Calu3 (cell line): ENCODE measurements at regions not wholly inside any gene's neighbourhood (a gene's known extent, or its start where the extent isn't known, plus 50 kb on each side); places are given as distances from the start of the nearest gene placed in this dataset.

ENCODE experiments used
- BruUV-seq: library from RNA; stranded (reverse); fragments of 400-500 nt; replicated peaks from 2 replicates; lab custom pipeline; 2021; lab: Mats Ljungman, UMichigan
- CTCF ChIA-PET: fragments of 300-600 bp; sonication (Branson Sonifier 250); formaldehyde crosslinking; loops from one replicate; lab custom pipeline; 2022; ENCODE audit warnings: antibody characterized with exemption; lab: Charles Lee
- DNase-seq: peaks from one replicate; pipeline ENCODE4 v3.0.0; 2022
- H3K27ac Mint-ChIP-seq: one replicate; pipeline ENCODE4 v1.8.0; 2022; ENCODE audit warnings: mixed read lengths; ENCODE audit not compliant: unreplicated experiment
- H3K27me3 Mint-ChIP-seq: one replicate; pipeline ENCODE4 v1.8.0; 2022; ENCODE audit warnings: mixed read lengths; ENCODE audit not compliant: unreplicated experiment
- H3K36me3 Mint-ChIP-seq: one replicate; pipeline ENCODE4 v1.8.0; 2022; ENCODE audit warnings: mild to moderate bottlenecking, moderate library complexity, mixed read lengths; ENCODE audit not compliant: insufficient read depth, unreplicated experiment
- H3K4me1 Mint-ChIP-seq: one replicate; pipeline ENCODE4 v1.8.0; 2022; ENCODE audit warnings: mild to moderate bottlenecking, low read depth, mixed read lengths; ENCODE audit not compliant: unreplicated experiment
- H3K4me3 Mint-ChIP-seq: one replicate; pipeline ENCODE4 v1.8.0; 2022; ENCODE audit warnings: mild to moderate bottlenecking, low read depth, moderate library complexity, mixed read lengths; ENCODE audit not compliant: unreplicated experiment
- H3K9me3 Mint-ChIP-seq: one replicate; pipeline ENCODE4 v1.8.0; 2022; ENCODE audit warnings: low read depth, mixed read lengths; ENCODE audit not compliant: unreplicated experiment
- CTCF ChIP-seq: fragments of 200-600 bp; IDR thresholded peaks from one replicate; pipeline ENCODE4 v1.8.0; 2022; ENCODE audit warnings: antibody characterized with exemption; ENCODE audit not compliant: unreplicated experiment
- intact Hi-C: fragments of 100-400 bp; cut with micrococcal nuclease; formaldehyde crosslinking; loops from one replicate; pipeline ENCODE4 v1.10.0; 2022; ENCODE audit not compliant: unreplicated experiment

GRCh38 chr13:43994999-43995859 lies 115.5 kb downstream of the LACC1 start:
- no peaks in the 10 kb centered on the region for H3K27me3 Mint-ChIP-seq
- H3K27ac Mint-ChIP-seq, result no peak overlapping the region
- no peak for TF ChIP-seq CTCF
- no TSS peak for BruUV-seq
- no peak for DNase-seq
- H3K9me3 Mint-ChIP-seq, result peaks cover 2% of the 10 kb centered on the region
- no peaks in the 10 kb centered on the region for H3K36me3 Mint-ChIP-seq
- no peak overlapping the region for H3K4me3 Mint-ChIP-seq
- CTCF ChIA-PET, result no interaction called here
- H3K4me1 Mint-ChIP-seq, result no peaks in the 10 kb centered on the region
- intact Hi-C loops, result no loop called here

GRCh38 chr13:43996221-43996620 lies 116.5 kb downstream of the LACC1 start:
- no TSS peak for BruUV-seq
- no peak overlapping the region for H3K4me3 Mint-ChIP-seq
- peaks cover 2% of the 10 kb centered on the region for H3K9me3 Mint-ChIP-seq
- DNase-seq, result no peak
- no peak overlapping the region for H3K27ac Mint-ChIP-seq
- intact Hi-C loops, result no loop called here
- no peaks in the 10 kb centered on the region for H3K36me3 Mint-ChIP-seq
- H3K4me1 Mint-ChIP-seq, result no peaks in the 10 kb centered on the region
- TF ChIP-seq CTCF, result no peak
- no peaks in the 10 kb centered on the region for H3K27me3 Mint-ChIP-seq
- CTCF ChIA-PET, result no interaction called here

GRCh38 chr13:44003481-44003880 lies 123.8 kb downstream of the LACC1 start:
- intact Hi-C loops, result no loop called here
- Mint-ChIP-seq H3K27me3 (peaks cover 8% of the 10 kb centered on the region), H3K4me3 (no peak overlapping the region), H3K4me1 (no peaks in the 10 kb centered on the region), H3K9me3 (peaks cover 4% of the 10 kb centered on the region), H3K36me3 (no peaks in the 10 kb centered on the region), H3K27ac (no peak overlapping the region)
- BruUV-seq, result no TSS peak
- DNase-seq, result no peak
- TF ChIP-seq CTCF, result no peak
- CTCF ChIA-PET, result interaction anchor here (0.6 kb wide), 1 partner anchor 9 kb away, joined by 3 read pairs; no protein-coding TSS in a partner anchor

- no peak for TF ChIP-seq CTCF
- H3K9me3 Mint-ChIP-seq, result peaks cover 4% of the 10 kb centered on the region
- intact Hi-C loops, result no loop called here
- H3K27ac Mint-ChIP-seq, result no peak overlapping the region
- no peaks in the 10 kb centered on the region for H3K4me1 Mint-ChIP-seq
- H3K36me3 Mint-ChIP-seq, result no peaks in the 10 kb centered on the region
- H3K4me3 Mint-ChIP-seq, result no peak overlapping the region
- no TSS peak for BruUV-seq
- CTCF ChIA-PET, result no interaction called here
- no peak for DNase-seq
- H3K27me3 Mint-ChIP-seq, result peaks cover 8% of the 10 kb centered on the region
These were observed 125.2 kb downstream of the LACC1 start for GRCh38 chr13:44004878-44005277.
